GM23338 (cell line): ENCODE measurements at regions not wholly inside any gene's neighbourhood (a gene's known extent, or its start where the extent isn't known, plus 50 kb on each side); places are given as distances from the start of the nearest gene placed in this dataset.

Source experiments
- ATAC-seq: fragments of 200-7000 bp; cut with Tn5 transposase; 3 replicates; pipeline ENCODE4 v1.9.1; 2020
- DNase-seq: peaks from one replicate; pipeline ENCODE4 v3.0.0-alpha.2; 2015; ENCODE audit warnings: low spot score
- H2AFZ ChIP-seq: fragments of 200-600 bp; sonication (generic); 2 replicates; pipeline ENCODE4 v1.8.0; 2016; ENCODE audit warnings: antibody characterized with exemption, mild to moderate bottlenecking, moderate library complexity
- H3F3A ChIP-seq: fragments of 200-600 bp; sonication (generic); replicated peaks from 2 replicates; pipeline ENCODE4 v1.8.0; 2017; ENCODE audit warnings: antibody characterized with exemption, mixed run types, low read depth
- H3K27ac ChIP-seq: fragments of 200-600 bp; sonication (generic); 2 replicates; pipeline ENCODE4 v1.6.1; 2016; ENCODE audit warnings: low read depth
- H3K27me3 ChIP-seq: fragments of 200-600 bp; sonication (generic); 2 replicates; pipeline ENCODE4 v1.8.0; 2016; ENCODE audit warnings: mild to moderate bottlenecking, mixed run types, moderate library complexity; ENCODE audit not compliant: insufficient read depth
- H3K36me3 ChIP-seq: fragments of 200-600 bp; sonication (generic); 2 replicates; pipeline ENCODE4 v1.8.0; 2016; ENCODE audit warnings: mild to moderate bottlenecking; ENCODE audit not compliant: insufficient read depth
- H3K4me1 ChIP-seq: fragments of 200-600 bp; sonication (generic); 2 replicates; pipeline ENCODE4 v1.8.0; 2016; ENCODE audit warnings: mild to moderate bottlenecking, moderate library complexity; ENCODE audit not compliant: insufficient read depth
- H3K4me2 ChIP-seq: fragments of 200-600 bp; sonication (generic); 2 replicates; pipeline ENCODE4 v1.7.1; 2017; ENCODE audit warnings: mixed run types
- H3K4me3 ChIP-seq: fragments of 200-600 bp; sonication (generic); 2 replicates; pipeline ENCODE4 v1.6.1; 2016; ENCODE audit warnings: mixed run types
- H3K79me2 ChIP-seq: fragments of 200-600 bp; sonication (generic); replicated peaks from 2 replicates; pipeline ENCODE4 v1.8.0; 2017; ENCODE audit warnings: mild to moderate bottlenecking; ENCODE audit not compliant: insufficient read depth
- H3K9me2 ChIP-seq: fragments of 200-600 bp; sonication (generic); 2 replicates; pipeline ENCODE4 v1.8.0; 2017; ENCODE audit not compliant: insufficient read depth
- H4K20me1 ChIP-seq: fragments of 200-600 bp; sonication (generic); replicated peaks from 2 replicates; pipeline ENCODE4 v1.8.0; 2017; ENCODE audit warnings: mild to moderate bottlenecking; ENCODE audit not compliant: insufficient read depth
- H3K27ac Mint-ChIP-seq: 2 replicates; pipeline ENCODE4 v1.8.0; 2020; ENCODE audit warnings: inconsistent platforms, mild to moderate bottlenecking, moderate library complexity, mixed read lengths
- H3K27me3 Mint-ChIP-seq: 3 replicates; pipeline ENCODE4 v1.8.0; 2022; ENCODE audit warnings: low read depth, mild to moderate bottlenecking, moderate library complexity, mixed read lengths, inconsistent platforms; ENCODE audit not compliant: insufficient read depth, poor library complexity
- H3K36me3 Mint-ChIP-seq: 3 replicates; pipeline ENCODE4 v1.8.0; 2021; ENCODE audit warnings: low read depth, mild to moderate bottlenecking, inconsistent platforms, moderate library complexity, mixed read lengths
- H3K4me1 Mint-ChIP-seq: 3 replicates; pipeline ENCODE4 v1.8.0; 2020; ENCODE audit warnings: mild to moderate bottlenecking, inconsistent platforms, mixed read lengths
- H3K4me3 Mint-ChIP-seq: 3 replicates; pipeline ENCODE4 v1.8.0; 2021; ENCODE audit warnings: moderate library complexity, mild to moderate bottlenecking, inconsistent platforms, mixed read lengths
- H3K9me3 Mint-ChIP-seq: 3 replicates; pipeline ENCODE4 v1.8.0; 2020; ENCODE audit warnings: moderate library complexity, mild to moderate bottlenecking, inconsistent platforms, mixed read lengths
- CTCF ChIP-seq, 2 experiments: fragments of 200-600 bp in 1 of 2; sonication (generic) in 1 of 2; conservative IDR thresholded peaks; 2 replicates each; pipeline versions ENCODE4 v1.5.1 to v1.6.1; 2016 to 2017; ENCODE audit warnings: antibody characterized with exemption in 2 of 2, low read depth in 2 of 2, mild to moderate bottlenecking in 2 of 2, moderate library complexity in 1 of 2
- ETS1 ChIP-seq: IDR thresholded peaks from 2 replicates; pipeline ENCODE4 v1.6.1; 2016; ENCODE audit warnings: antibody characterized with exemption
- EZH2 ChIP-seq: fragments of 200-600 bp; sonication (generic); IDR thresholded peaks from one replicate; pipeline ENCODE4 v1.8.0; 2017; ENCODE audit warnings: antibody characterized with exemption, mild to moderate bottlenecking, low read depth; ENCODE audit not compliant: unreplicated experiment
- EZH2phosphoT487 ChIP-seq: fragments of 200-600 bp; sonication (generic); IDR thresholded peaks from one replicate; pipeline ENCODE4 v1.8.1; 2018; ENCODE audit warnings: antibody characterized with exemption; ENCODE audit not compliant: unreplicated experiment
- JUNB ChIP-seq: IDR thresholded peaks from one replicate; pipeline ENCODE4 v1.6.1; 2016; ENCODE audit warnings: antibody characterized with exemption; ENCODE audit not compliant: unreplicated experiment
- NANOG ChIP-seq: IDR thresholded peaks from 2 replicates; pipeline ENCODE4 v1.6.1; 2016; ENCODE audit warnings: antibody characterized with exemption, borderline replicate concordance
- ZNF462 ChIP-seq: fragments of 250-450 bp; sonication (Bioruptor Pico); IDR thresholded peaks from 2 replicates; pipeline ENCODE4 v1.5.0; 2020; ENCODE audit warnings: mild to moderate bottlenecking, moderate library complexity

DNA sequence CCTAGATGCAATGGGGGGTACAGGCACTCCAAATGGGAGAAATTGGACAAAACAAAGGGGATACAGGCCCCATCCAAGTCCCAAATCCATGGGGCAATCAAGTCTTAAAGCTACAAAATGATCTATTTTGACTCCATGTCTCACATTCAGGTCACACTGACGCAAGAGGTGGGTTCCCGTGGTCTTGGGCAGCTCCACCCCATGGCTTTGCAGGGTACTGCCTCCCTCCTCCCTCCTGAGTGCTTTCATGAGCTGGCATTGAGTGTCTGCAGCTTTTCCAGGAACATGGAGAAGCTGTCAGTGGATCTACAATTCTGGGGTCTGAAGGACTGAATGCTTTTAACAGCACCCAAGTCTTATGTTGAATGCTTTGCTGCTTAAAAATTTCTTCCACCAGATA is 274.5 kb upstream of the LRIG3 start:
- ATAC-seq (peak; percentile 68), DNase-seq (peak; percentile 69)
- H3K79me2 ChIP-seq, result no peaks in the 10 kb centered on the region
- H3K4me3 Mint-ChIP-seq, result no peak overlapping the region
- H3K27ac ChIP-seq, result no peak overlapping the region
- H3F3A ChIP-seq, result no peaks in the 10 kb centered on the region
- no peak overlapping the region for H3K4me2 ChIP-seq
- no peaks in the 10 kb centered on the region for H3K27me3 ChIP-seq
- no peak overlapping the region for H3K27ac Mint-ChIP-seq
- no peak overlapping the region for H3K4me3 ChIP-seq
- TF ChIP-seq CTCF (conservative IDR thresholded peaks at IDR 0.05; ENCODE audit: low read depth in 2 of 2) (peak; percentile 60 to 63), EZH2 (no peak)
- peaks cover 9% of the 10 kb centered on the region; the same call in 2 of the 3 replicates for H3K4me1 Mint-ChIP-seq
- H3K36me3 Mint-ChIP-seq, result no peaks in the 10 kb centered on the region
- H3K36me3 ChIP-seq, result no peaks in the 10 kb centered on the region
- H3K27me3 Mint-ChIP-seq, result no peaks in the 10 kb centered on the region
- H4K20me1 ChIP-seq, result no peaks in the 10 kb centered on the region
- H3K9me2 ChIP-seq, result no peaks in the 10 kb centered on the region
- no peaks in the 10 kb centered on the region; the same call in 1 of the 3 replicates for H3K9me3 Mint-ChIP-seq
- peak overlapping the region; percentile 74; the same call in 1 of the 2 replicates for H2AFZ ChIP-seq
- H3K4me1 ChIP-seq, result no peaks in the 10 kb centered on the region; the same call in 1 of the 2 replicates

DNA sequence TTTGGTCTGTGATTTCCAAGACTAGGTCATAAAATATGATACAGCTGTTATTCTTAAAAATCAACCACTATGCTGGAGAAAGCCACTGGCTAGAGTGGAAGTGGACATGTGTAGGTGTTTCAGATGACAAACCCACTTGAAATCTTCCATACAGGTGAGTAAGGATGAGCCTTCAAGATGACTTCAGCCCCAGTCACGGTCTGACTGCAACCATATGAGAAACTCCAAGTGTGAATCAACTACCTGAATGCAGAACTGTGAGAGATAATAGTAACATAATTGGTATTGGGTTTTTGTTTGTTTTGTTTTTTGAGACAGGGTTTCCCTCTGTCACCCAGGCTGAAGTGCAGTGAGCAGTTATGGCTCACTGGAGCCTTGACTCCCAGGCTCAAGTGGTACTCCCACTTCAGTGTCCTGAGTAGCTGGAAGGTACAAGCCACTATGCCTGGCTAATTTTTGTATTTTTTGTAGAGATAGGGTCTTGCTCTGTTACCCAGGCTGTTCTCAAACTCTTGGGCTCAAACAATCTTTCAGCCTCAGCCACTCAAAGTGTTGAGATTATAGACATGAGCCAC is 273.3 kb upstream of the LRIG3 start:
- Histone ChIP-seq H3K27me3 (no peaks in the 10 kb centered on the region), H3F3A (no peaks in the 10 kb centered on the region), H3K36me3 (no peaks in the 10 kb centered on the region), H2AFZ (no peak overlapping the region), H3K4me1 (no peaks in the 10 kb centered on the region), H3K9me2 (no peaks in the 10 kb centered on the region), H3K27ac (no peak overlapping the region), H3K79me2 (no peaks in the 10 kb centered on the region), H4K20me1 (no peaks in the 10 kb centered on the region), H3K4me3 (no peak overlapping the region), H3K4me2 (no peak overlapping the region)
- no peaks in the 10 kb centered on the region; the same call in 1 of the 3 replicates for H3K9me3 Mint-ChIP-seq
- no peaks in the 10 kb centered on the region for H3K36me3 Mint-ChIP-seq
- ATAC-seq, result no peak
- H3K27me3 Mint-ChIP-seq, result no peaks in the 10 kb centered on the region
- no peak overlapping the region for H3K27ac Mint-ChIP-seq
- no peak overlapping the region for H3K4me3 Mint-ChIP-seq
- peaks cover 11% of the 10 kb centered on the region; the same call in 2 of the 3 replicates for H3K4me1 Mint-ChIP-seq
- DNase-seq, result no peak
- TF ChIP-seq ETS1, result no peak
- no peak for TF ChIP-seq JUNB
- TF ChIP-seq CTCF (conservative IDR thresholded peaks at IDR 0.05; ENCODE audit: low read depth in 2 of 2), result no peak
- TF ChIP-seq NANOG, result no peak
- TF ChIP-seq ZNF462 (CRISPR knock-in tag), result no peak
- TF ChIP-seq EZH2phosphoT487, result no peak
